ENCODE measurements at regions not wholly inside any gene's neighbourhood (a gene's known extent, or its start where the extent isn't known, plus 50 kb on each side); places are given as distances from the start of the nearest gene placed in this dataset.

DNA sequence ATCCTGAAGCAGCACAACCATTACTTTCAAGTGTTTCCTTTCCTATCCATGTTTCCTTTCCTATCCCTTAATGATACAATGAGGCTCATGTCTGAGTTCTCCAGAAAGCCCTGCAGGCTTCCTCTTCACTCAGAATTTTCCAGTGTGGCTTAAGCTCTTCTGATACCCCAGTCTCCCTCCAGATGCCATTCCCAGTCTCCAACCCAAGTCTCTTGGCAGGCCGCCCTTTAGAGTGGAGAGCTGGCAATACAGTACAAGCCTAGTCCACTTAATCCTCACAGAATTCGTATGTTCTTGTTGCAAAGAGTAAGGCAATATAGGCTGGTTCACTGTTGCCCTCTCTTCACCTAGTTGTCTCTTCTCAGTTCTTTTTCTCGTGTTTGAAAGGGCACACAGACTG, 503.9 kb upstream of the MDFIC2 start:
- H3K27ac ChIP-seq (ENCODE audit: low read depth, low read length) = no peak overlapping the region

GRCh38 chr3:70815817-70816216, 503.4 kb upstream of the MDFIC2 start:
- H3F3A ChIP-seq (ENCODE audit: insufficient read depth) = no peaks in the 10 kb centered on the region
- TF ChIP-seq CTCF (IDR thresholded peaks at IDR 0.05; ENCODE audit: insufficient read depth, low read length, poor library complexity, severe bottlenecking) (no peak), EZH2phosphoT487 (conservative IDR thresholded peaks at IDR 0.05; ENCODE audit: low read length) (no peak)
- H3K9ac ChIP-seq (ENCODE audit: low read length) = no peak overlapping the region
- no peak overlapping the region for H3K4me2 ChIP-seq (ENCODE audit: low read depth, low read length, poor library complexity, severe bottlenecking)
- no peak overlapping the region for H3K4me3 ChIP-seq (ENCODE audit: insufficient read depth, low read length, poor library complexity, severe bottlenecking)
- H3K9me2 ChIP-seq (replicated peaks; ENCODE audit: insufficient read depth, low read length) = no peaks in the 10 kb centered on the region
- H3K27ac ChIP-seq (ENCODE audit: low read depth, low read length) = no peak overlapping the region
- no peaks in the 10 kb centered on the region for H4K20me1 ChIP-seq (ENCODE audit: low read depth, low read length)
- no peak overlapping the region for H2AFZ ChIP-seq (ENCODE audit: low read depth, low read length, severe bottlenecking)
- H3K79me2 ChIP-seq (ENCODE audit: insufficient read depth, low read length) = no peaks in the 10 kb centered on the region
- no peaks in the 10 kb centered on the region for H3K27me3 ChIP-seq (ENCODE audit: low read length)
- H3K9me3 ChIP-seq (ENCODE audit: insufficient read depth, low read length) = no peaks in the 10 kb centered on the region
- no peaks in the 10 kb centered on the region for H3K36me3 ChIP-seq (ENCODE audit: low read length)

More for the DNA sequence above, 503.9 kb upstream of the MDFIC2 start:
- Histone ChIP-seq H2AFZ (ENCODE audit: low read depth, low read length, severe bottlenecking) (no peak overlapping the region), H4K20me1 (ENCODE audit: low read depth, low read length) (no peaks in the 10 kb centered on the region), H3K79me2 (ENCODE audit: insufficient read depth, low read length) (no peaks in the 10 kb centered on the region), H3K9me3 (ENCODE audit: insufficient read depth, low read length) (no peaks in the 10 kb centered on the region), H3K27me3 (ENCODE audit: low read length) (no peaks in the 10 kb centered on the region), H3K36me3 (ENCODE audit: low read length) (no peaks in the 10 kb centered on the region), H3K9ac (ENCODE audit: low read length) (no peak overlapping the region), H3K4me2 (ENCODE audit: low read depth, low read length, poor library complexity, severe bottlenecking) (no peak overlapping the region), H3K9me2 (replicated peaks; ENCODE audit: insufficient read depth, low read length) (no peaks in the 10 kb centered on the region), H3K4me3 (ENCODE audit: insufficient read depth, low read length, poor library complexity, severe bottlenecking) (no peak overlapping the region), H3F3A (ENCODE audit: insufficient read depth) (no peaks in the 10 kb centered on the region)
- no peak for TF ChIP-seq CTCF (IDR thresholded peaks at IDR 0.05; ENCODE audit: insufficient read depth, low read length, poor library complexity, severe bottlenecking)
- no peak for TF ChIP-seq EZH2phosphoT487 (conservative IDR thresholded peaks at IDR 0.05; ENCODE audit: low read length)

GRCh38 chr3:70813311-70813710, 500.9 kb upstream of the MDFIC2 start:
- Histone ChIP-seq H3F3A (ENCODE audit: insufficient read depth) (no peaks in the 10 kb centered on the region), H3K4me3 (ENCODE audit: insufficient read depth, low read length, poor library complexity, severe bottlenecking) (no peak overlapping the region), H3K9me3 (ENCODE audit: insufficient read depth, low read length) (no peaks in the 10 kb centered on the region), H3K36me3 (ENCODE audit: low read length) (no peaks in the 10 kb centered on the region), H3K9ac (ENCODE audit: low read length) (no peak overlapping the region), H3K9me2 (replicated peaks; ENCODE audit: insufficient read depth, low read length) (no peaks in the 10 kb centered on the region), H3K79me2 (ENCODE audit: insufficient read depth, low read length) (no peaks in the 10 kb centered on the region), H4K20me1 (ENCODE audit: low read depth, low read length) (no peaks in the 10 kb centered on the region), H3K4me2 (ENCODE audit: low read depth, low read length, poor library complexity, severe bottlenecking) (no peak overlapping the region), H3K27ac (ENCODE audit: low read depth, low read length) (no peak overlapping the region), H3K27me3 (ENCODE audit: low read length) (no peaks in the 10 kb centered on the region), H2AFZ (ENCODE audit: low read depth, low read length, severe bottlenecking) (no peak overlapping the region)
- no peak for TF ChIP-seq CTCF (IDR thresholded peaks at IDR 0.05; ENCODE audit: insufficient read depth, low read length, poor library complexity, severe bottlenecking)

- Histone ChIP-seq H2AFZ (ENCODE audit: low read depth, low read length, severe bottlenecking) (no peak overlapping the region), H3F3A (ENCODE audit: insufficient read depth) (no peaks in the 10 kb centered on the region), H3K36me3 (ENCODE audit: low read length) (no peaks in the 10 kb centered on the region), H3K27me3 (ENCODE audit: low read length) (no peaks in the 10 kb centered on the region), H3K27ac (ENCODE audit: low read depth, low read length) (no peak overlapping the region), H3K4me2 (ENCODE audit: low read depth, low read length, poor library complexity, severe bottlenecking) (no peak overlapping the region), H3K4me3 (ENCODE audit: insufficient read depth, low read length, poor library complexity, severe bottlenecking) (no peak overlapping the region), H3K79me2 (ENCODE audit: insufficient read depth, low read length) (no peaks in the 10 kb centered on the region), H3K9me3 (ENCODE audit: insufficient read depth, low read length) (no peaks in the 10 kb centered on the region), H3K9ac (ENCODE audit: low read length) (no peak overlapping the region), H3K9me2 (replicated peaks; ENCODE audit: insufficient read depth, low read length) (no peaks in the 10 kb centered on the region), H4K20me1 (ENCODE audit: low read depth, low read length) (no peaks in the 10 kb centered on the region)
- no peak for TF ChIP-seq EZH2phosphoT487 (conservative IDR thresholded peaks at IDR 0.05; ENCODE audit: low read length)
- TF ChIP-seq CTCF (IDR thresholded peaks at IDR 0.05; ENCODE audit: insufficient read depth, low read length, poor library complexity, severe bottlenecking) = no peak
Observed at GRCh38 chr3:70811880-70812279, 499.4 kb upstream of the MDFIC2 start.

Measured in SU-DHL-6 (cell line).